Caco-2 (cell line): ENCODE measurements at regions not wholly inside any gene's neighbourhood (a gene's known extent, or its start where the extent isn't known, plus 50 kb on each side); places are given as distances from the start of the nearest gene placed in this dataset.

Source experiments
- BruUV-seq: library from RNA; stranded (reverse); fragments of 400-500 nt; replicated peaks from 2 replicates; lab custom pipeline; 2021; lab: Mats Ljungman, UMichigan
- CTCF ChIA-PET: fragments of 300-600 bp; sonication (Branson Sonifier 250); formaldehyde crosslinking; loops from one replicate; lab custom pipeline; 2022; ENCODE audit warnings: antibody characterized with exemption; lab: Charles Lee
- POLR2A ChIA-PET: fragments of 300-600 bp; sonication (Branson Sonifier 250); formaldehyde crosslinking; loops from one replicate; lab custom pipeline; 2022; ENCODE audit warnings: antibody characterized with exemption; lab: Charles Lee
- DNase-seq, 2 experiments: peaks; one replicate each; pipeline versions ENCODE4 v3.0.0 to v3.0.0-alpha.2; 2020 to 2022
- H3K27me3 ChIP-seq: replicated peaks from 2 replicates; pipeline ENCODE4 v1.6.0; 2011; ENCODE audit warnings: low read length; ENCODE audit not compliant: control insufficient read depth, insufficient read depth
- H3K36me3 ChIP-seq: 2 replicates; pipeline ENCODE4 v1.5.1; 2011; ENCODE audit warnings: low read length; ENCODE audit not compliant: control insufficient read depth, insufficient read depth
- H3K4me1 ChIP-seq: fragments of 250-450 bp; sonication (Bioruptor Pico); 2 replicates; pipeline ENCODE4 v1.5.1; 2020; ENCODE audit warnings: mild to moderate bottlenecking
- H3K4me3 ChIP-seq: 2 replicates; pipeline ENCODE4 v1.5.1; 2011; ENCODE audit warnings: low read depth, mild to moderate bottlenecking, control low read depth, low read length
- H3K9me3 ChIP-seq: fragments of 250-450 bp; sonication (Bioruptor Pico); 2 replicates; pipeline ENCODE4 v1.5.1; 2020; ENCODE audit warnings: mild to moderate bottlenecking, moderate library complexity
- H3K27ac Mint-ChIP-seq: one replicate; pipeline ENCODE4 v1.8.0; 2022; ENCODE audit warnings: mixed read lengths; ENCODE audit not compliant: unreplicated experiment
- H3K27me3 Mint-ChIP-seq: one replicate; pipeline ENCODE4 v1.8.0; 2022; ENCODE audit warnings: mixed read lengths; ENCODE audit not compliant: insufficient read depth, unreplicated experiment
- H3K36me3 Mint-ChIP-seq: one replicate; pipeline ENCODE4 v1.8.0; 2022; ENCODE audit warnings: mild to moderate bottlenecking, mixed read lengths; ENCODE audit not compliant: insufficient read depth, unreplicated experiment
- H3K4me1 Mint-ChIP-seq: one replicate; pipeline ENCODE4 v1.8.0; 2022; ENCODE audit warnings: low read depth, mixed read lengths; ENCODE audit not compliant: unreplicated experiment
- H3K4me3 Mint-ChIP-seq: one replicate; pipeline ENCODE4 v1.8.0; 2022; ENCODE audit warnings: mild to moderate bottlenecking, moderate library complexity, mixed read lengths; ENCODE audit not compliant: unreplicated experiment
- H3K9me3 Mint-ChIP-seq: one replicate; pipeline ENCODE4 v1.8.0; 2022; ENCODE audit warnings: mixed read lengths; ENCODE audit not compliant: unreplicated experiment
- CTCF ChIP-seq, 2 experiments: fragments of 200-600 bp in 1 of 2; IDR thresholded peaks; 1 replicate in 1 of 2; 2 replicates in 1 of 2; pipeline versions ENCODE4 v1.5.1 to v1.8.0; 2011 to 2022; ENCODE audit warnings: antibody characterized with exemption in 1 of 2, control low read depth in 1 of 2, inconsistent platforms in 1 of 2, low read depth in 1 of 2, low read length in 1 of 2, mild to moderate bottlenecking in 1 of 2, moderate library complexity in 1 of 2; ENCODE audit not compliant: insufficient read depth in 1 of 2, severe bottlenecking in 1 of 2, unreplicated experiment in 1 of 2
- intact Hi-C: fragments of 100-400 bp; cut with micrococcal nuclease; formaldehyde crosslinking; loops from one replicate; pipeline ENCODE4 v1.10.0; 2022; ENCODE audit not compliant: unreplicated experiment

- H3K4me1 ChIP-seq: no peaks in the 10 kb centered on the region
- H3K36me3 ChIP-seq: no peaks in the 10 kb centered on the region
- H3K9me3 ChIP-seq: no peaks in the 10 kb centered on the region
- TF ChIP-seq CTCF (IDR thresholded peaks at IDR 0.05; ENCODE audit: insufficient read depth in 1 of 2, low read depth in 1 of 2, low read length in 1 of 2, severe bottlenecking in 1 of 2, unreplicated experiment in 1 of 2): no peak
- H3K36me3 Mint-ChIP-seq: no peaks in the 10 kb centered on the region
- ChIA-PET POLR2A (interaction anchor here (0.5 kb wide), 1 partner anchor 661 kb away, joined by 6 read pairs; no protein-coding TSS in a partner anchor), CTCF (no interaction called here)
- BruUV-seq: no TSS peak
- no peak overlapping the region for H3K27ac Mint-ChIP-seq
- H3K4me3 Mint-ChIP-seq: no peak overlapping the region
- no peaks in the 10 kb centered on the region for H3K9me3 Mint-ChIP-seq
- H3K4me1 Mint-ChIP-seq: no peaks in the 10 kb centered on the region
- no peaks in the 10 kb centered on the region; the same call in 1 of the 2 replicates for H3K27me3 ChIP-seq
- intact Hi-C loops: no loop called here
- H3K27me3 Mint-ChIP-seq: peaks cover 35% of the 10 kb centered on the region
- no peak for DNase-seq
- H3K4me3 ChIP-seq: no peak overlapping the region
Measured at GRCh38 chr5:171681061-171681460, 104.6 kb upstream of the SMIM23 start.

GRCh38 chr5:171681677-171682076 lies 103.9 kb upstream of the SMIM23 start:
- no peaks in the 10 kb centered on the region for H3K4me1 ChIP-seq
- TF ChIP-seq CTCF (IDR thresholded peaks at IDR 0.05; ENCODE audit: insufficient read depth in 1 of 2, low read depth in 1 of 2, low read length in 1 of 2, severe bottlenecking in 1 of 2, unreplicated experiment in 1 of 2): no peak
- POLR2A ChIA-PET: no interaction called here

GRCh38 chr5:171682801-171683200 lies 102.8 kb upstream of the SMIM23 start:
- Mint-ChIP-seq H3K9me3 (no peaks in the 10 kb centered on the region), H3K4me1 (no peaks in the 10 kb centered on the region), H3K4me3 (no peak overlapping the region), H3K27me3 (peaks cover 24% of the 10 kb centered on the region), H3K27ac (no peak overlapping the region), H3K36me3 (no peaks in the 10 kb centered on the region)
- intact Hi-C loops: no loop called here
- Histone ChIP-seq H3K36me3 (no peaks in the 10 kb centered on the region), H3K4me1 (no peaks in the 10 kb centered on the region), H3K9me3 (no peaks in the 10 kb centered on the region), H3K27me3 (peaks cover 2% of the 10 kb centered on the region; the same call in 1 of the 2 replicates), H3K4me3 (no peak overlapping the region)
- ChIA-PET POLR2A (no interaction called here), CTCF (no interaction called here)
- no peak for TF ChIP-seq CTCF (IDR thresholded peaks at IDR 0.05; ENCODE audit: insufficient read depth in 1 of 2, low read depth in 1 of 2, low read length in 1 of 2, severe bottlenecking in 1 of 2, unreplicated experiment in 1 of 2)
- DNase-seq: no peak
- BruUV-seq: no TSS peak

More at GRCh38 chr5:171681677-171682076, 103.9 kb upstream of the SMIM23 start:
- no peaks in the 10 kb centered on the region for H3K9me3 ChIP-seq
- no peaks in the 10 kb centered on the region for H3K36me3 ChIP-seq
- DNase-seq: no peak
- Mint-ChIP-seq H3K4me3 (no peak overlapping the region), H3K36me3 (no peaks in the 10 kb centered on the region), H3K27me3 (peaks cover 33% of the 10 kb centered on the region), H3K4me1 (no peaks in the 10 kb centered on the region), H3K9me3 (no peaks in the 10 kb centered on the region), H3K27ac (no peak overlapping the region)
- BruUV-seq: no TSS peak
- H3K4me3 ChIP-seq: no peak overlapping the region
- intact Hi-C loops: no loop called here
- CTCF ChIA-PET: no interaction called here
- H3K27me3 ChIP-seq: no peaks in the 10 kb centered on the region; the same call in 1 of the 2 replicates
